ENCODE measurements at regions not wholly inside any gene's neighbourhood (a gene's known extent, or its start where the extent isn't known, plus 50 kb on each side); places are given as distances from the start of the nearest gene placed in this dataset.
A peak's percentile ranks its signal among the peaks of the same experiment; 100 is the strongest.

DNA sequence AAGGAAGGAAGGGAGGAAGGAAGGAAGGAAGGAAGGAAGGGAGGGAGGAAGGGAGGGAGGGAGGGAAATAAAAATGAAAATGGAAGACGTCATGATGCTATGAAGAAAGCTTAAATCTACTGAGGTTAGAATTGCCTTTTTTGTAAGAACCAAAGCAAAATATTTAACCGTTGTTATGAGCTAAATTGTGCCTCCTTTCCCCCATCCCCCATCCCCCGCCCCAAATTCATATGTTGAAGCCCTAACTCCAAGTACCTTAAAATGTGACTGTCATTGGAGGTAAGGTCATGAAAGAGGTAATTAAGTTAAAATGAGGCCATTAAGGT lies 80.1 kb upstream of the CXADR start:
- DNase-seq: no peak

GRCh38 chr21:17433730-17434129 lies 79.1 kb upstream of the CXADR start:
- no peak for DNase-seq

- no peak for DNase-seq
Observed at GRCh38 chr21:17435565-17436543, 77.0 kb upstream of the CXADR start.

GRCh38 chr21:17436626-17437111 lies 76.2 kb upstream of the CXADR start:
- DNase-seq: no peak

DNA sequence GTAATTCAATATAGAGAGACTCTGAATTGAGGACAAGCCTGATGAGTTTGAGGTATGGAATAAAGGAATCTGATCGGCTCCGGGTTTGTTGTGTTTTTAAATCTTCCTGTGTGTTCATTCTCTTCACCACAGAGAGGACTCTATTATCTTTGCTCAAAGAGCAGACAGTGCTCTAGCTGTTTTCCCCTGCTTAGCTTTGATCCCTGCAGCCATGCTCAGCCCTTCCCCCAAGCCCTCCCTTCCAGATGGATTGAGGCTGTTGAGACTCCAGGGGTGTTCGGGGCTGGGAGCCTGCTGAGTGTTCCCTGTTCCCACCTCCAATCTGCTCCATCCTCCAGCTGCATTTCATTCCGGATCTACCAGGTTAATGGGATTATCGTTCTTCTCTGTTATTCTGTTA lies 74.2 kb upstream of the CXADR start:
- no peak for DNase-seq

DNA sequence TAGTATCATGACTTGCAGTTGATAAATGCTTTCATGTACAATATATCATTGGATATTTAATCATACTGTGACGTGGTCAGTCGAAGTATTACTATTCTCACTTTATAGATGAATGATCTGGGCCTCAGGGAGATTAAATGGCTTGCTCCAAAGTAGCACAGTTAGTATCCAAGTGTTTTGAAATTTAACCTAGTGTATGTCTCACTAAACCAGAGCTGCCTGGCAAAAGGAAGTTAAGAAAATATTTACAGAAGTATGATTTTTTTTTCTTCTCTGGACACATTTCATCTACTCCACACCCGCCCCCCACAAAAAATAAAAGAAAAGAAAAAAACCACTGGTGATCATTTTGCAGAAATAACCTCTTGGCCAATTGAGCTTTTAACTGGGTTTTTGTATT lies 71.9 kb upstream of the CXADR start:
- DNase-seq: no peak

GRCh38 chr21:17441370-17441769 lies 71.5 kb upstream of the CXADR start:
- DNase-seq: no peak

GRCh38 chr21:17442165-17442564 lies 70.7 kb upstream of the CXADR start:
- no peak for DNase-seq

DNA sequence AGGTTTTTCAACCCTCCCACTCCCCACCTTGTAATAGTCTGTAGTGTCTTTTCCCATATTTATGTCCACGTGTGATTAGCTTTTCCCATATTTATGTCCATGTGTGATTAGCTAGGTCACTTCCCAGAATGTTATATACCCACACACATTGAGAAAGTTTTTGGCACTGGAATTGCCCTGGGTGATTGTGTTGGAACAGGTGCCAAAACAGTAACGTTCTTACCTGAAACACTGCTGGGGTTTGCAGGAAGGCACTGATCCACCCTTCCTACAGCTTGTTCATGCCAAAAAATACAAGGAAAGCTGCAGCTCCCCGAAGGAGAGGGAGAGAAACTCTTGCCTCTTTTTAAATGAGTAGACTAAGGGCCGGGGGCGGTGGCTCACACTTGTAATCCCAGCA lies 68.0 kb upstream of the CXADR start:
- no peak for DNase-seq

GRCh38 chr21:17446737-17447136 lies 66.1 kb upstream of the CXADR start:
- no peak for DNase-seq

- DNase-seq: no peak
Observed at GRCh38 chr21:17449701-17450100, 63.1 kb upstream of the CXADR start.

DNA sequence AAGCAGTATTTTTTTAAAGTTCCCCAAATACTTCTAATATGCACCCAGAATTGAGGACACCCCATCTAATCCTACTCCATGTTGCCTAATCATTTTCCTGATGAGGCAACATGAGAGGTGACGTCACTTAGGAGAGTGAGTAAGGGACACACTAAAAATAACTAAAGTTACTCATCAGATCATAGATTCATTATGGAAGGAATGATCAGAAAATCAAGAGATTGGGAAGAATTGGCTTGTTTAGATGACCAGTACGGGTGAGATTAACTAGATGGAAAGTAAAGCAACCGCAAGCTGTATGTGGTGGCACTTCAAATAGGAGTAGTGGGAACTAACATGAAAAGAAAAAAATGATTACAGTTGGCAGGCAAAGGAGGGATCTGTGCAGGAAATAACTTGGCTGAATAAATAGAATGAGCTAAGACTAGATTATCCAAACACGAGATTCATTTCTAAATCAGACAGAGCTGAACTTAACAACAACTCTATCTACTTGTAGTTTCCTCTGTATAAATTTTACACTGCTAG lies 61.4 kb upstream of the CXADR start:
- DNase-seq: peak; percentile 49

GRCh38 chr21:17454315-17455027 lies 58.4 kb upstream of the CXADR start:
- peak; percentile 95 for DNase-seq

DNA sequence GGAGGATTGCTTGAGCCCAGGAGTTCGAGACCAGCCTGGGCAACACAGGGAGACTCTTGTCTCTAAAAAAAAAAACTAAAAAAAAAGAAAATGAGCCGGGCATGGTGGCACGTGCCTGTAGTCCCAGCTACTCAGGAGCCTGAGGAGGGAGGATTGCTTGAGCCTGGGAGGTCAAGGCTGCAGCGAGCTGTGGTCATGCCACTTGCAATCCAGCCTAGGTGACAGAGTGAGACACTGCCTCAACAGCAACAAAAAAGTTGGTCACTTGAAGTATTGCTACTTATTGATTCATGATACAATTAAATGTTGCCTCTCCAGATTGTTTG lies 57.9 kb upstream of the CXADR start:
- DNase-seq: no peak

DNA sequence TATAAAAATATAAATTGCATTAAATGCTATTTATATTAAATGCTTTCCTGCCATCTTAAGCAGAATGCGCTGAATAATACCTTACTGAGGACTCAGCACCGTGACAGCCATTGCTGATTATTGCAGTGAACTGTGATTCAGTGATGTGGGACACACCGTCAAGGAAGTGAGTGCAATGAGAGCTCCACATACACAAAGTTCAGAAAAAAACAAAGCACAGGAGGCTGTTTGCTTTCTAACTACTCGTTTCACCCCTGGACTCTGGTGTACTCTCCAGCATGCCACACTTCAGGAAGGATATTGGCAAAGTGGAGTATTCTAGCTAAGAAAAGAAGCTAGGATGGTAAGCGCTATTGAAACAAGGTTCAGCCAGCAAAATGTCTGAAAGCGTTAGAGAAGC lies 57.4 kb upstream of the CXADR start:
- DNase-seq: no peak

GRCh38 chr21:17458279-17458678 lies 54.6 kb upstream of the CXADR start:
- no peak for DNase-seq

DNA sequence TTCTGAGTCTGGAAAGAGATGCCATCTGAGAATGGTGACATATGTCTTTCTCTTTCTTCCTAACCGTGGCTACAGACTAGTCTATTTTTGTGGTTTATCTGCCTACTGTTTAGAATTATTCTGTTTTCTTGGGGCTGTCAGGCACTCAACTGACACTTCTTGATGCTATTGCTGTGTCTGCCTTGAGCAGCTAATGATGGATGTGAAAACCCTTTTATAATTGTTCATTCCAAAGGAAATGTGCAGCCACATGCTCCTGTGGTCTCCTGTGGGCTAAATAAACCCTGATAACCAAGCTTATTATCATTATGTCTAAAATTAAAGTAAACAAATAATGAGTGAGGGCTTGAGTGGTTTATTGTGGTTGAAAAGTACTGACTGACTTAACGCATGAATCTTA lies 52.7 kb upstream of the CXADR start:
- no peak for DNase-seq

- DNase-seq: peak; percentile 81
Observed at GRCh38 chr21:17461014-17461413, 51.8 kb upstream of the CXADR start.

- peak; percentile 28 for DNase-seq
Observed at GRCh38 chr21:17461582-17461981, 51.3 kb upstream of the CXADR start.

DNA sequence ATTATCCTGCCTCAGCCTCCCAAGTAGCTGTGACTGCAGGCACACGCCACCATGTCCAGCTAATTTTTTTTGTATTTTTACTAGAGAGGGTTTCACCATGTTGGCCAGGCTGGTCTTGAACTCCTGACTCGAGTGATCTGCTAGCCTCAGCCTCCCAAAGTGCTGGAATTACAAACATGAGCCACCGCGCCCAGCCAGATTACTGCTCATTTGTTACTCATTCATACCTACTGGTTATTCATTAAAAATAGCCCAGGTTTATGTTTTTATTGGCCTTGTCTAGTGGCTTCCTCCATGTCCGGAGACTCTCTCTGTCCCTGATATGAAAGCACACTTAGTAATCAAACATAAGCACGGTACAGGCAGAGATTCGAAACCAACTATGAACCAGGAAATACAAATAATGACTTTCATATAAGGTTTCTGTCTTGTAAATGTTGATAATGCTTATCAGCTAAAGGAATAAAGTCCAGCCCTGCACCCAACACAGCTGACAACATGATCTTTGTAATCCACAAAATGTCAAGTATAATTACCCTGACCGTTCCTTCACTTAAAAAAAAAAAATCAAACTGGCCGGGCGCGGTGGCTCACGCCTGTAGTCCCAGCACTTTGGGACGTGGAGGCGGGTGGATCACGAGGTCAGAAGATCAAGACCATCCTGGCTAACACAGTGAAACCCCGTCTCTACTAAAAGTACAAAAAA lies 50.4 kb upstream of the CXADR start:
- no peak for DNase-seq
